ENCODE measurements at regions not wholly inside any gene's neighbourhood (a gene's known extent, or its start where the extent isn't known, plus 50 kb on each side); places are given as distances from the start of the nearest gene placed in this dataset.

DNA sequence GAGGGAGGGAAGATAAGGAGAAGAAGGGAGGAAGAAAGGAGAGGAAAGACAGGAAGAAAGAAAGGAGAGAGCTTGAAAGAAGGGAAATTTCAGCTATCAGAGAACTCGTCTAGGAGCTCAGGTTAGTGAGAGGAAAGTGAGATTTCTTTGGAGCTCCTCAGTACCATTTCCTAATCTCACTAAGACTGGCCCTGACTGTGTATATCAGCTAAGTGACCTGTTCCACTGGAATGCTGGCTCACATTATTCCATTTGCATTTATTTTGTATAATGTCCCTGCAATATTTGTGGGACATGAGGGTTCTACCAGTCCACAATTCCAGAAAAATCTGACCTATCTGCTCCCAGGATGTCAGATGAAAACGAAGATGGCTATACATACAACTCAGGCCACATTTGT lies 114.7 kb upstream of the CELF2 start:
- Histone ChIP-seq H3K9ac (ENCODE audit: control insufficient read depth, extremely low read depth, insufficient read depth, low read length) (no peak overlapping the region), H2AFZ (ENCODE audit: control insufficient read depth, low read length) (no peak overlapping the region), H3K27me3 (ENCODE audit: control insufficient read depth, extremely low read depth, insufficient read depth, low read length) (no peaks in the 10 kb centered on the region), H3K4me2 (ENCODE audit: control insufficient read depth, extremely low read depth, insufficient read depth, low read depth, low read length) (no peak overlapping the region), H3K27ac (ENCODE audit: control insufficient read depth, insufficient read depth, low read length) (no peak overlapping the region), H3K4me3 (ENCODE audit: control insufficient read depth in 2 of 3, extremely low read depth in 1 of 3, insufficient read depth in 2 of 3, low read depth in 1 of 3, low read length in 3 of 3) (no peak overlapping the region), H3K36me3 (ENCODE audit: control insufficient read depth in 2 of 2, extremely low read depth in 1 of 2, insufficient read depth in 2 of 2, low read length in 2 of 2) (no peaks in the 10 kb centered on the region), H3K9me1 (ENCODE audit: control insufficient read depth, extremely low read depth, insufficient read depth, low read length) (no peaks in the 10 kb centered on the region), H3K9me3 (ENCODE audit: control insufficient read depth, low read depth, low read length) (no peaks in the 10 kb centered on the region), H4K20me1 (ENCODE audit: control insufficient read depth, extremely low read depth, insufficient read depth, low read length) (no peaks in the 10 kb centered on the region), H3K79me2 (ENCODE audit: control insufficient read depth, insufficient read depth, low read length) (no peaks in the 10 kb centered on the region), H3K4me1 (ENCODE audit: control insufficient read depth, extremely low read depth, insufficient read depth, low read length) (no peaks in the 10 kb centered on the region)
- dilution Hi-C loops (cut with MboI; ENCODE audit: extremely low pct_ligation_motif_present, low sequenced_read_pairs), result no loop called here
- DNase-seq (ENCODE audit: low read depth, low spot score) (no peak), FAIRE-seq (no peak)
- TF ChIP-seq, protein P1, sequence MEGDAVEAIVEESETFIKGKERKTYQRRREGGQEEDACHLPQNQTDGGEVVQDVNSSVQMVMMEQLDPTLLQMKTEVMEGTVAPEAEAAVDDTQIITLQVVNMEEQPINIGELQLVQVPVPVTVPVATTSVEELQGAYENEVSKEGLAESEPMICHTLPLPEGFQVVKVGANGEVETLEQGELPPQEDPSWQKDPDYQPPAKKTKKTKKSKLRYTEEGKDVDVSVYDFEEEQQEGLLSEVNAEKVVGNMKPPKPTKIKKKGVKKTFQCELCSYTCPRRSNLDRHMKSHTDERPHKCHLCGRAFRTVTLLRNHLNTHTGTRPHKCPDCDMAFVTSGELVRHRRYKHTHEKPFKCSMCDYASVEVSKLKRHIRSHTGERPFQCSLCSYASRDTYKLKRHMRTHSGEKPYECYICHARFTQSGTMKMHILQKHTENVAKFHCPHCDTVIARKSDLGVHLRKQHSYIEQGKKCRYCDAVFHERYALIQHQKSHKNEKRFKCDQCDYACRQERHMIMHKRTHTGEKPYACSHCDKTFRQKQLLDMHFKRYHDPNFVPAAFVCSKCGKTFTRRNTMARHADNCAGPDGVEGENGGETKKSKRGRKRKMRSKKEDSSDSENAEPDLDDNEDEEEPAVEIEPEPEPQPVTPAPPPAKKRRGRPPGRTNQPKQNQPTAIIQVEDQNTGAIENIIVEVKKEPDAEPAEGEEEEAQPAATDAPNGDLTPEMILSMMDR (optimal IDR thresholded peaks at IDR 0.05 in 1 of 3, IDR thresholded peaks at IDR 0.05 in 1 of 3, conservative IDR thresholded peaks at IDR 0.05 in 1 of 3; ENCODE audit: extremely low read depth in 1 of 3, insufficient read depth in 2 of 3, low read length in 3 of 3), result no peak
- no peak for TF ChIP-seq EZH2 (IDR thresholded peaks at IDR 0.05; ENCODE audit: low read length)

DNA sequence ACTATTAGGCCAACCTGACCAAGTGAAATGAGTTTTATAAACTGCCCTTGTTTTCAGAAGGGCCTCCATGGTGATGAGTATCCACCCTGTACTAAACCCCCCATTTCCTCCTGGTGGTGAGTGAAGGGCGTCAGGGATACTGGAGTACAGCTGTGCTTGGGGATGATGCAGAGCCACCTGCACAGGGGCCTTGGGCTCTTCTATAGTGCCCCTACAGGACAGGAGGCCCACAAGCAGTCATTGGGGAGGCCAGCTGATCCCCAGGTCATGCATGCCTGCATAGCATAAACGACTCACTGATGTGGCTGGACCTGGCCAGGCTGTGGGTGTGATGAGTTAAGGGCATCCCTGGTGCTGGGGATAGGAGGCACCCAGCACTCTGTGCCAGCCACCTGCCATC lies 114.1 kb upstream of the CELF2 start:
- H3K4me2 ChIP-seq (ENCODE audit: control insufficient read depth, extremely low read depth, insufficient read depth, low read depth, low read length), result no peak overlapping the region
- H3K9me1 ChIP-seq (ENCODE audit: control insufficient read depth, extremely low read depth, insufficient read depth, low read length), result no peaks in the 10 kb centered on the region
- DNase-seq (ENCODE audit: low read depth, low spot score), result no peak
- no peaks in the 10 kb centered on the region for H3K9me3 ChIP-seq (ENCODE audit: control insufficient read depth, low read depth, low read length)
- no peaks in the 10 kb centered on the region for H3K4me1 ChIP-seq (ENCODE audit: control insufficient read depth, extremely low read depth, insufficient read depth, low read length)
- H2AFZ ChIP-seq (ENCODE audit: control insufficient read depth, low read length), result no peak overlapping the region
- dilution Hi-C loops (cut with MboI; ENCODE audit: extremely low pct_ligation_motif_present, low sequenced_read_pairs), result no loop called here
- no peaks in the 10 kb centered on the region for H4K20me1 ChIP-seq (ENCODE audit: control insufficient read depth, extremely low read depth, insufficient read depth, low read length)
- no peaks in the 10 kb centered on the region for H3K27me3 ChIP-seq (ENCODE audit: control insufficient read depth, extremely low read depth, insufficient read depth, low read length)
- no peaks in the 10 kb centered on the region for H3K79me2 ChIP-seq (ENCODE audit: control insufficient read depth, insufficient read depth, low read length)
- TF ChIP-seq, protein P1 (optimal IDR thresholded peaks at IDR 0.05 in 1 of 3, IDR thresholded peaks at IDR 0.05 in 1 of 3, conservative IDR thresholded peaks at IDR 0.05 in 1 of 3; ENCODE audit: extremely low read depth in 1 of 3, insufficient read depth in 2 of 3, low read length in 3 of 3), result no peak
- no peak for TF ChIP-seq EZH2 (IDR thresholded peaks at IDR 0.05; ENCODE audit: low read length)
- no peak for FAIRE-seq
- H3K36me3 ChIP-seq (ENCODE audit: control insufficient read depth in 2 of 2, extremely low read depth in 1 of 2, insufficient read depth in 2 of 2, low read length in 2 of 2), result no peaks in the 10 kb centered on the region
- no peak overlapping the region for H3K27ac ChIP-seq (ENCODE audit: control insufficient read depth, insufficient read depth, low read length)
- H3K9ac ChIP-seq (ENCODE audit: control insufficient read depth, extremely low read depth, insufficient read depth, low read length), result no peak overlapping the region
- H3K4me3 ChIP-seq (ENCODE audit: control insufficient read depth in 2 of 3, extremely low read depth in 1 of 3, insufficient read depth in 2 of 3, low read depth in 1 of 3, low read length in 3 of 3), result no peak overlapping the region
